Lower leg skin (tissue), 4 donors: ENCODE measurements at regions not wholly inside any gene's neighbourhood (a gene's known extent, or its start where the extent isn't known, plus 50 kb on each side); places are given as distances from the start of the nearest gene placed in this dataset.

Source experiments
- DNase-seq, 2 donors: peaks; one replicate each; pipeline ENCODE4 v3.0.0-alpha.2; 2019; ENCODE audit warnings: low spot score in 2 of 2
- H3K4me3 ChIP-seq: fragments of 200-600 bp; sonication (generic); 2 replicates; pipeline ENCODE4 v1.5.1; 2017; ENCODE audit warnings: mild to moderate bottlenecking, low read depth; ENCODE audit not compliant: poor library complexity, severe bottlenecking
- POLR2A ChIP-seq, 2 donors: fragments of 450-650 bp; IDR thresholded peaks; one replicate each; pipeline ENCODE4 v1.6.1; 2016 to 2017; ENCODE audit warnings: antibody characterized with exemption in 2 of 2, mild to moderate bottlenecking in 1 of 2, moderate library complexity in 1 of 2
- WGBS, 2 donors: methylation state at CpG; one replicate each; pipeline ENCODE4 v1.1.5; 2018; 5-methylcytosine and 5-hydroxymethylcytosine counted together
- intact Hi-C: fragments of 100-400 bp; cut with DNase I; formaldehyde crosslinking; loops from one replicate; pipeline ENCODE4 v1.15.0; 2023; ENCODE audit warnings: low total_unique reads
- TF ChIP-seq, protein P1 (sequence below), 3 donors: fragments of 450-650 bp; IDR thresholded peaks; one replicate each; pipeline ENCODE4 v1.5.1; 2016; ENCODE audit warnings: antibody characterized with exemption in 3 of 3, mild to moderate bottlenecking in 3 of 3, moderate library complexity in 2 of 3

DNA sequence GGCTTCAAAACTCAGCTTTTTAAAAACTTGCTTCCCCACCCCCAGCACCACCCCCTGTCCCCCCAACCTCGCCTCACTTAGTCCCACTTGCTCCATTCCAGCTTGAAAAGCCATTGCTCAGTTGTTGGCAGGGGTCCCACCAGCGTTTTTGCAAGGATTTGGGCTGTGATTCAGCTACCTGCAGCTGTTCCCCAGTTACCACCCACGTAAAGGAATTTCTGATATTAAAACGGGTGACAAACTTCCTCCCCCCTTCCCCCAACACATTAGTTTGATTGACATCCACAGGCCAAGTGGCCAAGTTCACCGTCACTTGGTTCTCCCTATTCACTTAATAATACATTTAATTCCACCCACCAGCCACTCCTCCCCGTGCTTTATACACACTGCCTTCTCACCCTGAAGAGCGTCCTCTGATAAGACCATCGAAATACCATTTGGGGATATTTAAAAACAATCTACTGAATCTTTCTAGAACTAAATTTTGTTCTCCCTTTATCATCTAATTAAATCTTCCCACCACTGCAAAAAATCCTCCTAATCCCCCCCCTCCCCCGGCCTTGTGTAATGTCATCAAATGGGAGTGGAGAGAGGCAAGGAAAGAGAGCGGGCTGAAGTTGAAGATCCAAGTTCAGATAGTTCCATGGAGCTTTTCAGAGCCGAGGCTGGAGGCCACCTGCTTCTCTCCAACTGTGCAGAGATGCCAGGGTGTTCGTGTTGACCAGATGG, 55.1 kb downstream of the SOX9 start:
- no peak for DNase-seq
- WGBS, 2 donors, result 57 to 62% methylated on average over 12 of the region's 12 CpGs
- H3K4me3 ChIP-seq, result no peak overlapping the region
- TF ChIP-seq, protein P1, sequence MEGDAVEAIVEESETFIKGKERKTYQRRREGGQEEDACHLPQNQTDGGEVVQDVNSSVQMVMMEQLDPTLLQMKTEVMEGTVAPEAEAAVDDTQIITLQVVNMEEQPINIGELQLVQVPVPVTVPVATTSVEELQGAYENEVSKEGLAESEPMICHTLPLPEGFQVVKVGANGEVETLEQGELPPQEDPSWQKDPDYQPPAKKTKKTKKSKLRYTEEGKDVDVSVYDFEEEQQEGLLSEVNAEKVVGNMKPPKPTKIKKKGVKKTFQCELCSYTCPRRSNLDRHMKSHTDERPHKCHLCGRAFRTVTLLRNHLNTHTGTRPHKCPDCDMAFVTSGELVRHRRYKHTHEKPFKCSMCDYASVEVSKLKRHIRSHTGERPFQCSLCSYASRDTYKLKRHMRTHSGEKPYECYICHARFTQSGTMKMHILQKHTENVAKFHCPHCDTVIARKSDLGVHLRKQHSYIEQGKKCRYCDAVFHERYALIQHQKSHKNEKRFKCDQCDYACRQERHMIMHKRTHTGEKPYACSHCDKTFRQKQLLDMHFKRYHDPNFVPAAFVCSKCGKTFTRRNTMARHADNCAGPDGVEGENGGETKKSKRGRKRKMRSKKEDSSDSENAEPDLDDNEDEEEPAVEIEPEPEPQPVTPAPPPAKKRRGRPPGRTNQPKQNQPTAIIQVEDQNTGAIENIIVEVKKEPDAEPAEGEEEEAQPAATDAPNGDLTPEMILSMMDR (IDR thresholded peaks at IDR 0.05), result no peak
- TF ChIP-seq POLR2A (IDR thresholded peaks at IDR 0.05), result no peak
- intact Hi-C loops, result no loop called here

DNA sequence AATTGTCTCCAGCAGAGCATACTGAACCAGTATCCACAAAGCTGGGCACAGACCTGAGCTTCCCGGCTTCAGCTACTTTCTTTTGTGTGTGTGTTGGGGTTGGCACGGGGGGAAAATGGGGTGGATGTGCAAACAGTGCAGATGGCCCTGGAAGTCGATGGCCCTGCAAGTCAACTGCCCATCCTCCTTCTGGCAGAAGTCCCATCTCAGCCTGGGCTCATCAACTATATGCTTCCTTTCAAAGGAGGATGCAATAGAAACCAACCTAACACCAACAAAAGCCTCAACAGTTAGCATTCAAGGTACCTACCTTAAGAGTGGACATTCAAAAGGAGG, 55.7 kb downstream of the SOX9 start:
- no peak for TF ChIP-seq POLR2A (IDR thresholded peaks at IDR 0.05)
- TF ChIP-seq, protein P1 (IDR thresholded peaks at IDR 0.05), result no peak
- intact Hi-C loops, result no loop called here
- 75 to 83% methylated on average over 3 of the region's 3 CpGs for WGBS, 2 donors
- no peak for DNase-seq
- H3K4me3 ChIP-seq, result no peak overlapping the region

DNA sequence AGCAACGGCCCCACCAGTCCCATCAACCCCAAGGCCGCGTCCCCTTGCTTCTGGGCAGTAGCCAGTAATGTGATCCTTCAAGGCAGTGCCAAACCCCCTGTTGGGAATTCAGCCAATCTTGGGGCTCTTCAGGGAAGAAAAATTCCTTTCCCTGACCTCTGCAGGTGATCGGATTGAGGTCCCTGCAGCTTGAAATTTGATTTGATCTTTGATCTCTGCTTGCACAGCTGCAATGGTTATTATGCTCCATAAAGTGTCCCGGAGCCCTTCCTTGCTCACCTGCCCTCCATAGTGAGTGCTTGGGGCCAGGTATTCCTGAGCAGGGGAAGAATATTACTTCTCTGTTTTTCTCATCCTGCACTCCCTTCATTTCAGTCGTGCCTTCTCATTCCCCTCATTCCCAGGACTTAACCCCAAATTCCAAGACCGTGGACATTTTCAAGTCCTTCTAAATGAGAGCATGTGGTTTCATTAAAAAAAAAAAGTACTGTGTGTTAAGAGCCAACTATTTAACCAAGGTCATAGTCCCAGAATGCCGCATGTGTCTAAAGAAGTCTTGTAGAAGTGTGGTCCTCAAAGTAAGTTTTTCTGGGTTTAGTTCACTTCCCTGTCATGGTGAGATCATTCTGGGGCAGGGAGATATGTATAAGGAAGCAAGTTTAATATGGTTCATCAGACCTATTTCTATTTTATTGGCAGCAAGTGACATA, 56.3 kb downstream of the SOX9 start:
- 78 to 80% methylated on average over 8 of the region's 8 CpGs for WGBS, 2 donors
- intact Hi-C loops, result no loop called here
- TF ChIP-seq, protein P1 (IDR thresholded peaks at IDR 0.05), result no peak
- TF ChIP-seq POLR2A (IDR thresholded peaks at IDR 0.05), result no peak
- DNase-seq, result no peak
- H3K4me3 ChIP-seq, result no peak overlapping the region

DNA sequence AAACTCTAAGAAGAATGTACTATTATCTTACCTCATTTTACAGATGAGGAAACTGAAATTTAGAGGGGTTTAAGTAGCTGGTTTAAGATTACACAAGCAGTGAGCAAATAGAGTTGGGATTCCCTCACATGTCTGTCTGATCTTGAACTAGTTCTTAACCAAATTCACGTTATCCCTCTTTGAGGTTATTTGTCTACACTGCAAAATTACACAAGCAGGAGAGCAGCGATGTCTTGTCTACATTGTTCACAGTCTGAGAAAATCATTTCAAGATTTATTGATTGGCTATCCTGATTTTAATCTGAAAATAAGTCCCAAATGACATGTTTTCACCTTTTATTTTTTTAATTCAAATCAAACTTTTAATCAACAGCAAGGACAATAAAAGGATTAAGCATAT, 56.9 kb downstream of the SOX9 start:
- TF ChIP-seq POLR2A (IDR thresholded peaks at IDR 0.05), result no peak
- TF ChIP-seq, protein P1 (IDR thresholded peaks at IDR 0.05), result no peak
- intact Hi-C loops, result no loop called here
- WGBS, 2 donors, result 89 to 96% methylated on average over 2 of the region's 2 CpGs
- DNase-seq, result no peak
- no peak overlapping the region for H3K4me3 ChIP-seq

DNA sequence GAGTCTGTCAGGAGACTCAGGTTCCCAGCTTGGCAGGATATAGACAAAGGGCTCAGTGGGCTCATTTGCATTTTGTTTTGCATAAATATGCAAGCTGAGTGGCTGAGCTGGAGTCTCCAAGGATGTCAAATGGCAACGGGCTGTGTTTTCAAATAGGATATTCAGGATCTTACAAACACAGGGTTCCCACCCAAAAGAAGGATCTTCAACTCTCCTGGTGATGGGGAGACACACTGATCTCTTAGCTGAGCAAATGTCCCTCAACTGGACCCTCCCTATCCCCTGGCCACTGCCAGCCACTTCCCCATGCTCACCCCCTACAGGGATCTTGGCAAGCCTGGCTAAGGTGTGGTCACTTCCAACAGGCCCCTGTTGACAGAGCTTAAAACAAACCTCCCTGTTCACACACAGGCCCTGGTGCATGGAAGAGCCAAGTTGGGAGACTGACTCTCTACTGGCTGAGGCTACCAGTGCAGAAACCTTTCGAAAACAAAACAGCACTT, 61.6 kb downstream of the SOX9 start:
- 62 to 66% methylated on average over 2 of the region's 2 CpGs for WGBS, 2 donors
- intact Hi-C loops, result no loop called here
- DNase-seq, result no peak
- TF ChIP-seq, protein P1 (IDR thresholded peaks at IDR 0.05), result no peak
- TF ChIP-seq POLR2A (IDR thresholded peaks at IDR 0.05), result no peak
- H3K4me3 ChIP-seq, result no peak overlapping the region
